ENCODE measurements at regions not wholly inside any gene's neighbourhood (a gene's known extent, or its start where the extent isn't known, plus 50 kb on each side); places are given as distances from the start of the nearest gene placed in this dataset.

DNA sequence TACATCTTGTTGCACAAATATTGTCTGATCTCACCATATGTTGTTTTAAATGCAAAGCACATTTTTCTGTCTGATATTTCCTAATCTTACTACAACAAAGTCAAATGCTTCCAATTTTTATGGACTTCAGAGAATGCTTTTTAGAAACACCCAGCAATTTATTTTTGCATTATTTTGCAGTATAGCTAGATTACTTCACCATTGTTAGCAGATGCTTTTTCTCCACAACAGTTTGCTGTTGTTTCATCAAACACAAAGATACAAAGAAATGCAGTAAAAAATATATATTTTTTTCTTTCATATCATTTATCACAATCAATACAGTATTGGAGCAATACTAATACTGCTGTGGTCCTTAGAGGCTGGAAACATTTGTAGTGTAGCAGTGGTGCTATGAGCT is 674.4 kb downstream of the TMTC2 start:
- TF ChIP-seq YY1 (IDR thresholded peaks at IDR 0.05; ENCODE audit: insufficient read depth, insufficient read length) (no peak), ZNF274 (IDR thresholded peaks at IDR 0.05; ENCODE audit: low read depth, low read length) (no peak), SUZ12 (IDR thresholded peaks at IDR 0.05; ENCODE audit: extremely low read depth, insufficient read depth, insufficient read length) (no peak)
